ENCODE measurements at regions not wholly inside any gene's neighbourhood (a gene's known extent, or its start where the extent isn't known, plus 50 kb on each side); places are given as distances from the start of the nearest gene placed in this dataset.
A peak's percentile ranks its signal among the peaks of the same experiment; 100 is the strongest.

GRCh38 chr1:232409584-232409983 is 220.3 kb downstream of the SIPA1L2 start:
- DNase-seq = no peak

GRCh38 chr1:232407120-232407519 is 222.8 kb downstream of the SIPA1L2 start:
- no peak for DNase-seq

- DNase-seq = no peak
Observed at GRCh38 chr1:232405781-232406180, 224.2 kb downstream of the SIPA1L2 start.

DNA sequence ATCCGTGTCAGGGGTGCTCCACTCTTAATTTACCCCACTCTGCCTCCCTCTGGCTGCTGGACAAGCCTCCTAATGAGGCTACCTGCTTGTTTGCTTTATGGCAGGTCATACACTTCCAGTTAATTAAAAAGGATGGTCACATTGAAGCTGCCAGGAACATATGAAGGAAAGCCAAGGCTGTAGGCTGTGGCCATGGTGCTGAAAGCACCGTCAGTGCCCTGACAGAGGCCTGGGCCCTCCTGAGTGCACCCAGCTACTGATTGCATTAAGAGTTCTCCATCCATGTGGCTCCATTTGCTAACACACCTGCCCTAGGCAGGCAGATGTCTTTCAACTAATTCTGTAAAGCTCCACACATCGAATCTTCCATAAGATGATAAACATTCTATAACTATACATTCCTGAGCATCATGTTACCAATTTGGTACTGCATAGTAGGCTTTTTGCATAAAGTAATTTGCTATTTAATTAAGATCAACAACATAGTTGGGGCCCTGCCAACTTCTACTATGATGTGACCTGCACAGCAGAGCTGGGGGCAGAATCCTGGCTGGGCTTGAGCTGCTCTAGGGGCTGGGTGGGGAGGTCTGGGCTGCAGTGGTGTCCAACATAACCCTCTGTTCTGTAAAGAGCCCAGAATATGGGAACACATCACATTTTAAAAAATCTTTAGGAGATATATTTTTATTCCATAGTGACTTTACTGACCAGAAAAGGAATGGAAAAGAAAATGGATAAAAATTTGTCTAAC is 224.8 kb downstream of the SIPA1L2 start:
- no peak for DNase-seq

GRCh38 chr1:232404227-232404626 is 225.7 kb downstream of the SIPA1L2 start:
- DNase-seq = no peak

DNA sequence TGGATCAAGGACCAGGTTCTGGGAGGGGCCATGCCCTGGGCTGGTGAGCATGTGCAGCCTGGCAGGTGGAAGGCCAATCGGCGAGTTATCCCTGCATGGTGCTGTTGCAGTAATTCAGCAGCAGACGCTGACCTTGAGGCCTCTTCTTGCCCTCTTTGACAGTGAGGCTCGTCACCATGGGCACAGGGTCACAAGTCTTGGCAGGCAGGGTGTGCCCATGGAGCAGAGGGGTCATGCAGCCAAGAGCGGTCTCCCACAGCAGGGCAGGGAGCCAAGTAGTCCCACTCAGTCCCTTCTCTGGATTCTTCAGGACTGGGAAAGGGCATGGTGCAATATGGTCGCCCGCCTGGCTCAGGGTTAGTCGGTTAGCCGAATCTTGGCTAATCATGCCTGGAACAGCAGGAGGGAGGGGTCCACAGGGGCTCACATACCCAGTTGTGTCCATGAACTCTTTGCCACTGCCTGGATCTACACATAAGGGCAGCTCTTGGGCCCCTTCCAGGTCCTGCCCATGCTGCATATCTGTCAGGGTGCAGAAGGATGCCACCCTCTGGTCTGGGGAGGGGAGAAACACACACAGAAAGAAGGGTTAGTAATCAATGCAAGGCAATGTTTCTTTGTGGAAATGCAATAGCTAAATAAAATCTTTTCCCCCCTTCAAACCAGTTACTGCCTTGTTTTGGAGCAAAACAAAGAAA is 226.8 kb downstream of the SIPA1L2 start:
- DNase-seq = no peak

GRCh38 chr1:232398823-232399222 is 231.1 kb downstream of the SIPA1L2 start:
- no peak for DNase-seq

DNA sequence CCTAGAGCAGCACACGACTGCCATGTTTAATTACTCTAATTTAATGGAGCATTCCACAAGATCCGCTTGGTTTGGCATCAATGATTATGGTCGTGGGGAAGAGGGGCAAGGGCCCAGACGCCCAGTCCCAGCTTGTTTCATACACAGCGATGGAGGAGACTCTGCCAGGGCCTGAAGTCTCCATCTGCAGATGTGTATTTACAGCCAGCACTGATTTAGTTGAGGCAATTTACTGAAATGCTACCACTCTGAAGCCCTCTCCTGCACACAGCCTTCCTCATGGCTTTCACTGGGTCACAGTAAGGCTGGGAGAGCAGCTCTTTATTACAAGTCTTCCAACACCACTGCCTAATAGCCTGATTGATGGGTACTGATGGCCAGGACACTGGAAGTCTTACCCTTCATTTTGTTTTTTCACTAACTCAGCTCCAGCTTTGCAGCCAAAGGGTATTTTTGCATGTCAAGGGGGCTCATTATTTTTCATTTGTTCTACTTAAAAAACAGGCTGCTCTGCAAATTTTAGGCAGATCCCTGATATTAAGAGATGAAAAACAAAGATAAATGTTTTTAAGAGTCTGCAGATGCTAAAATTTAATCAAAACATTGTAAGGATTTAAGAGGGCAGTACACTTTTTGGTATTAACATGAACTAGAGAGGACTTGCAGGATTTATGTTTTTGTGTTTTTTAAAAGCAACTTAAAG is 236.3 kb downstream of the SIPA1L2 start:
- DNase-seq = no peak

- DNase-seq = no peak
Observed at GRCh38 chr1:232393010-232393409, 236.9 kb downstream of the SIPA1L2 start.

GRCh38 chr1:232390590-232390989 is 239.3 kb downstream of the SIPA1L2 start:
- DNase-seq = no peak

GRCh38 chr1:232389744-232390143 is 240.2 kb downstream of the SIPA1L2 start:
- DNase-seq = no peak

DNA sequence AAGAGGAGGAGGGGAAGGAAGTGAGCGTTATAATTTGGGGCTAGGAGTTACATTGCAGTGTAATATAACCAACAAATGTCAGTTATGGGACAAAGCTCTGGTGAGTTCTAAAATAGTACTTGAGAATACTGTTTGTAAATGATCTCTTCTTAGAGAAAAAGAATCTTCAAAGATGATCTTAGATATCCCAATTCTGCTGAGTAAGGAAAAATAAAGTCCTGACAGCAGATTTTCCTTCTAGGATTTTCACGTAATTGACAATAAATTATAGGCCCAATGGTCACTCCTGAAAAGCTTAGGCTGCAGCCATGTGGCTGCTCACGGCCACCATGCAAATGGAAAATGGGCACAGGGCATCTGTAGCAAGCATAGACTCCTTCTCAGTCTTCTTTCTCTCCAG is 241.6 kb downstream of the SIPA1L2 start:
- no peak for DNase-seq

DNA sequence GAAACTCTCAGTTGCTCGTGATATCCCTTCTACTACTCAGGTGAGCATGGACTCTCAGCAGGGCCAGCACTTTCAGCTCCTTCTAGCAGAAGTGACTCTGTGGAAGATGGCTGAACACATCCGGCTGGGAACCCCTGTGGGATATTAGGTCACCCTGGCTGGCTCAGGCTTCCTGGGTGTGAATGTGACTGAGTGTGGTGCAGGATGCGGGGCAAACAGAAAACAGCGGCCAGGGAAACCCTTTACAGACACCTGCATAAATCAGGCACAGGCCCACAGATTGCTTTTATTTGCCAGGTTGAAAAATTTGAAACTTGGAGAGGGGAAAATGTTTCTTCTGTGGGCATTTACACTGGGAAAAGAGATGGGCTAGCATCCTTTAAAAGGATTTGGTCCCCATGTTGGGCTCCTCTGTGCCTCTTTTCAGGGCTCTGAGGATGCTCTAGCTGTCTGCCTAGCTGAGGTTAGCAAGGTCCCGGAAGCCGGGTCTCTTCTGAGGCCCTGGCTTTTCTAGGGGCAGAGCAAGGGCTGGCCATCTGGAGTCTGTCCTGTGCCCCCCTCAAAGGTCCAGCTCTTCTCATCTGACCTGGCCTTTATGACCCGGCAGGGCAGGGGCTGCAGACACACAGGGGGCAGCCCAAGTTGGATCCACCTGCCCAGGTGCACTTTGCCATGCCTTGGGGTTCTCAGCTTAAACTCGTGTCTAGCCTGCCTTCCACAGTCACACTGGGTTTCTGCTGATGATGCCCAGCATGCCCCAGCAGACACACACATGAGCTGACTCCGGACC is 243.0 kb downstream of the SIPA1L2 start:
- no peak for DNase-seq

GRCh38 chr1:232386294-232386693 is 243.6 kb downstream of the SIPA1L2 start:
- DNase-seq = no peak

DNA sequence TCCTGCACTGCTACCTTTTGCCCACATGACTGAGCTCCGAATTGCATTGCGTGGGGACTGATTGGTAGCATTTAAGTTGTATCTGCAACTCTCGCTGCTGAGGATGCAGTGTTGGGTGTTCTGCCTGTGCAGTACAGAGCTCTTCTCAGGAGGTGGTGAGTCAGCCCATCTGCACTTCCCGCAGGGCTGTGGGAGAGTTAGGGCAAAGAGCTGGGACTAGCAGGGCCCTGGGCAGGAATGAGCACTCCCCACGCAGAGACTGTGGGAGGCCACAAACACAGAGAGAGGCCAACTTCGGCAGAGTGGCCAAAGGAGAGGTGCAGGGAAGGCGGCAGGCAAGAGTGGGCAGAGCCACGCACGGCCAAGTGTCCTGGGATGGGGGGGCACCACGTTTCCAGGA is 244.7 kb downstream of the SIPA1L2 start:
- no peak for DNase-seq

- DNase-seq = peak; percentile 1
Observed at GRCh38 chr1:232384171-232384883, 245.6 kb downstream of the SIPA1L2 start.

GRCh38 chr1:232383455-232384123 is 246.3 kb downstream of the SIPA1L2 start:
- no peak for DNase-seq

DNA sequence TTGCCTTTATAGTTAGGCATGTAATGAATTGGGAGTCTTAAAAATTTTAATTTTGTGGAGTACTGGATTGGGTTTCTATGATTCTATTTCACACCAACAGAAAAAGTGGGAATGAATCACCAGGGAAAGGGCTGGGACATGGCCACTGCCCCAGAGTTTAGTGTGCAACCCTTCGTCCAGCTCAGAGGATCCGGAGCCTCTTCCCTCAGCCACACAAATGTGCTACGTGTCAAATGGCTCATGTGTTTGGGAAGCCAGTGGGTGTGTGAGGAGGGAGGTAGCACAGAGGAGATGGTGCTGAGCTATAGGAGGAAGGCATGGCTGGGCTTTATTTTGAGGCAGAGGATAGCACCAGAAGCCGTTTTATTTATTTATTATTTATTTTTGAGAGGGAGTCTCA is 247.3 kb downstream of the SIPA1L2 start:
- DNase-seq = no peak

- no peak for DNase-seq
Observed at GRCh38 chr1:232381394-232382100, 248.4 kb downstream of the SIPA1L2 start.

- no peak for DNase-seq
Observed at GRCh38 chr1:232380596-232380995, 249.3 kb downstream of the SIPA1L2 start.

GRCh38 chr1:232380131-232380530 is 249.8 kb downstream of the SIPA1L2 start:
- no peak for DNase-seq

All from inflammatory macrophage treated with lipopolysaccharide for 4 hours (primary cell).